Breast epithelium (tissue), 4 donors: ENCODE measurements at regions not wholly inside any gene's neighbourhood (a gene's known extent, or its start where the extent isn't known, plus 50 kb on each side); places are given as distances from the start of the nearest gene placed in this dataset.

ENCODE experiments used
- DNase-seq, 2 donors: peaks; one replicate each; pipeline ENCODE4 v3.0.0-alpha.2; 2019; ENCODE audit warnings: low spot score in 2 of 2
- H3K27ac ChIP-seq, 2 donors: fragments of 200-600 bp; sonication (generic) in 1 of 2; one replicate each; pipeline ENCODE4 v1.5.1; 2016 to 2019; ENCODE audit warnings: mild to moderate bottlenecking in 1 of 2
- H3K27me3 ChIP-seq, 2 donors: fragments of 200-600 bp; sonication (generic) in 1 of 2; one replicate each; pipeline versions ENCODE4 v1.5.1 to v1.6.0; 2017 to 2019; ENCODE audit warnings: control low read depth in 1 of 2, mild to moderate bottlenecking in 1 of 2
- H3K36me3 ChIP-seq: fragments of 200-600 bp; one replicate; pipeline ENCODE4 v1.5.1; 2019
- H3K4me1 ChIP-seq, 2 donors: fragments of 200-600 bp; sonication (generic); one replicate each; pipeline ENCODE4 v1.5.1; 2016 to 2019; ENCODE audit warnings: control low read depth in 1 of 2
- H3K4me3 ChIP-seq, 3 donors: fragments of 200-600 bp; sonication (generic); 1 replicate in 2 of 3; 2 replicates in 1 of 3; pipeline ENCODE4 v1.5.1; 2016 to 2019; ENCODE audit warnings: mild to moderate bottlenecking in 3 of 3, moderate library complexity in 2 of 3
- H3K9me3 ChIP-seq, 2 donors: fragments of 200-600 bp; sonication (generic) in 1 of 2; one replicate each; pipeline ENCODE4 v1.5.1; 2016 to 2019; ENCODE audit warnings: control low read depth in 1 of 2
- POLR2A ChIP-seq: fragments of 450-650 bp; IDR thresholded peaks from one replicate; pipeline ENCODE4 v1.6.1; 2016; ENCODE audit warnings: antibody characterized with exemption, mild to moderate bottlenecking, moderate library complexity
- POLR2AphosphoS5 ChIP-seq, 3 donors: sonication (generic); formaldehyde crosslinking; IDR thresholded peaks; one replicate each; pipeline ENCODE4 v1.6.1; 2017; ENCODE audit warnings: antibody characterized with exemption in 3 of 3
- intact Hi-C: fragments of 100-400 bp; cut with DNase I; formaldehyde crosslinking; loops from one replicate; pipeline ENCODE4 v1.15.1; 2023; ENCODE audit warnings: low total_unique reads
- TF ChIP-seq, protein P1 (sequence below), 3 donors: fragments of 450-650 bp; IDR thresholded peaks; one replicate each; pipeline ENCODE4 v1.5.1; 2016 to 2017; ENCODE audit warnings: antibody characterized with exemption in 3 of 3, mild to moderate bottlenecking in 3 of 3, moderate library complexity in 3 of 3

DNA sequence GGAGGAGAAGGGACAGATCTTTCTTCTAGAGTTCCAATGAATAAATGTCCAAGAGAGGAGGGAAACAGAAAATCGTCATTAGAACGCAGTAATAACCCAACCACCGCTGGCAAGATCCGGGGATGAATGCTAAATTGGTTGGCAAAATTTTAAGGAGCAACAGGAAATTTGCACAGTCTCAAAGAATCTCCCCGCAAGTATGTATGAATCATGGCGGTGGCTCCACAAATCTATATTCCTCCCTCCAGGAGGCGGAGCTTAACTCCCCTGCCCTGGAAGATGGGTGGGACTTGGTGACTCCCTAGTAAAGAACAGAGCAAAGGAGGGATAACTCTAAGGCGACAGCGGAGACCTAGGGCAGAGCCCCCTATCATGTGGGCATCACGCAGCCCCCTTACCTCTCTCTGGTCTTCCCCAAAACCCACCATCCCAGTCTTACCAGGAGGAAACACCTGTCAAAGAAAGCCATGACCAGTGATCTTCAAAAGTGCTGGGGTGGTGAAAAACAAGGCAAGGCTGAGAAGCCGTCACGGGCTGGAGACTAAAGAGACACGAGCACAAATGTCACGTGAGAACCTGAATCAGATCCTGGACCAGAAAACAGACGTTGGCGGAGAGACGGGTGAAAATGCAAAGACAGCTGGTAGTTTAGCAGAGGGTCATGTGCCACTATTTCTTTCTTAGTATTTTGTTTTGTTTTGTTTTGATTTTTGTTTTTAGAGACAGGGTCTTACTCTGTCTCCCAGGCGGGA, 125.8 kb downstream of the NCOR2 start:
- no peak for DNase-seq
- Histone ChIP-seq H3K27ac (peak overlapping the region; percentile 45 to 73), H3K4me1 (no peaks in the 10 kb centered on the region), H3K27me3 (no peaks in the 10 kb centered on the region), H3K9me3 (no peaks in the 10 kb centered on the region), H3K4me3 (no peak overlapping the region), H3K36me3 (no peaks in the 10 kb centered on the region)
- intact Hi-C loops, result no loop called here
- TF ChIP-seq, protein P1, sequence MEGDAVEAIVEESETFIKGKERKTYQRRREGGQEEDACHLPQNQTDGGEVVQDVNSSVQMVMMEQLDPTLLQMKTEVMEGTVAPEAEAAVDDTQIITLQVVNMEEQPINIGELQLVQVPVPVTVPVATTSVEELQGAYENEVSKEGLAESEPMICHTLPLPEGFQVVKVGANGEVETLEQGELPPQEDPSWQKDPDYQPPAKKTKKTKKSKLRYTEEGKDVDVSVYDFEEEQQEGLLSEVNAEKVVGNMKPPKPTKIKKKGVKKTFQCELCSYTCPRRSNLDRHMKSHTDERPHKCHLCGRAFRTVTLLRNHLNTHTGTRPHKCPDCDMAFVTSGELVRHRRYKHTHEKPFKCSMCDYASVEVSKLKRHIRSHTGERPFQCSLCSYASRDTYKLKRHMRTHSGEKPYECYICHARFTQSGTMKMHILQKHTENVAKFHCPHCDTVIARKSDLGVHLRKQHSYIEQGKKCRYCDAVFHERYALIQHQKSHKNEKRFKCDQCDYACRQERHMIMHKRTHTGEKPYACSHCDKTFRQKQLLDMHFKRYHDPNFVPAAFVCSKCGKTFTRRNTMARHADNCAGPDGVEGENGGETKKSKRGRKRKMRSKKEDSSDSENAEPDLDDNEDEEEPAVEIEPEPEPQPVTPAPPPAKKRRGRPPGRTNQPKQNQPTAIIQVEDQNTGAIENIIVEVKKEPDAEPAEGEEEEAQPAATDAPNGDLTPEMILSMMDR (IDR thresholded peaks at IDR 0.05), result no peak
- TF ChIP-seq POLR2A, result no peak
- TF ChIP-seq POLR2AphosphoS5 (IDR thresholded peaks at IDR 0.05), result no peak

DNA sequence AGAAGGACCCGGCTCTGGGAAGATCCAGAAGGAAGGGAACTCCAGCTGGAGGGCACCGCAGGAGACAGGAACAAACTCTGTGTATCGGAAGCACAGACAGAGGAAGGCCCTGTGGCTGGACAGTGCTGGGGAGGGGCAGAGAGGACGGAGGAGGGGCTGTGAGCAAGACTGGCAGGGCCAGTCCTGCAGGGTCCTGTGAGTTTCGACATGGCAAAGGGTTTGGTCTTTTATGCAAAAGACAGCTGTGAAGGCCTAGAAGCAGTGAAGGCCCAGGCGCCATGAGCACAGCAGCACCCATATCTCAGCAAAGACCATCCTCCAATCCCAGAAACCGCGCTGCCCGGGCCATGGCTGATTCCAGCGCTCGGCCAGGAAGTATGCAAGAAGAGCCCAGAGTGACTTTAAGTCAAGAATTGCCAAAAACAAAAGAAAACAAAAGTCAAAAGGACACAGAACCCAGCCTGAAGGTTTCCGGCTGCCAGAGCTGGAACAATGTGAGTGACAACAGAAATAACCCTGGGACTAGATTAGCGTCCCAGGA, 126.5 kb downstream of the NCOR2 start:
- peak overlapping the region; percentile 45 to 73 for H3K27ac ChIP-seq
- H3K27me3 ChIP-seq, result no peaks in the 10 kb centered on the region
- no peak for DNase-seq
- H3K36me3 ChIP-seq, result no peaks in the 10 kb centered on the region
- H3K9me3 ChIP-seq, result no peaks in the 10 kb centered on the region
- no peak overlapping the region for H3K4me3 ChIP-seq
- no peaks in the 10 kb centered on the region for H3K4me1 ChIP-seq
- no peak for TF ChIP-seq POLR2A
- TF ChIP-seq, protein P1 (IDR thresholded peaks at IDR 0.05), result no peak
- no peak for TF ChIP-seq POLR2AphosphoS5 (IDR thresholded peaks at IDR 0.05)
- intact Hi-C loops, result no loop called here

DNA sequence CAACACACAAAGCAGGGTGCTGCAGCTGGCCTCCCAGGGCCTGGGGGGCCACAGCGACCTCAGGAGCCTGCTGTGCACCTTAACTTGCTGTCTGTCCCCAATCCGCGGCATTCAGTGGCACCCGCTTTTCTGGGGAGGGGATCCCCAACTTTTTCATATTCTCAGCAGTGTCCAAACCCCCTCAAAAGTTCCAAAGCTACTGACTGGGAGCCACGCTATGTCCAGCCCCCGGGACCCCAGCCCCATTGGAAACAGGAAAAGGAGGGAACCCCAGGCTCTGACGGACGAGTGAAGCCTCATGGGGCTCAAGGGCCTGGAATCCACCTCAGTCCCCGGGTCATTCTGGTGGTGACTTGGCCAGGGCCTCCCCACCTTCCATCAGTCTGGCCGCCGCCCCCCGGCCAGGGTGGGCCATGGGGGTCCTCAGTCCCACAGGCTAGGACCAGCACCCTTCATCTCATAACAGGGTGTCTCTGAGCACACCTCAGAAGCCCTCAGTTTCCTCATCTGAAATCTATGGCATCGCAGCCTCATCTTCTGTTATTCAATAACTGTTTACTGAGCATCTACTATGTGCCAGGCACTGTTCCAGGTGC, 127.3 kb downstream of the NCOR2 start:
- Histone ChIP-seq H3K27me3 (no peaks in the 10 kb centered on the region), H3K4me3 (no peak overlapping the region), H3K9me3 (no peaks in the 10 kb centered on the region), H3K4me1 (peaks cover 0 to 4% of the 10 kb centered on the region in 2 donors), H3K27ac (peak overlapping the region; percentile 45 to 73), H3K36me3 (no peaks in the 10 kb centered on the region)
- no peak for DNase-seq
- intact Hi-C loops, result no loop called here
- TF ChIP-seq POLR2AphosphoS5 (IDR thresholded peaks at IDR 0.05) (no peak), POLR2A (no peak)
- TF ChIP-seq, protein P1 (IDR thresholded peaks at IDR 0.05), result no peak

DNA sequence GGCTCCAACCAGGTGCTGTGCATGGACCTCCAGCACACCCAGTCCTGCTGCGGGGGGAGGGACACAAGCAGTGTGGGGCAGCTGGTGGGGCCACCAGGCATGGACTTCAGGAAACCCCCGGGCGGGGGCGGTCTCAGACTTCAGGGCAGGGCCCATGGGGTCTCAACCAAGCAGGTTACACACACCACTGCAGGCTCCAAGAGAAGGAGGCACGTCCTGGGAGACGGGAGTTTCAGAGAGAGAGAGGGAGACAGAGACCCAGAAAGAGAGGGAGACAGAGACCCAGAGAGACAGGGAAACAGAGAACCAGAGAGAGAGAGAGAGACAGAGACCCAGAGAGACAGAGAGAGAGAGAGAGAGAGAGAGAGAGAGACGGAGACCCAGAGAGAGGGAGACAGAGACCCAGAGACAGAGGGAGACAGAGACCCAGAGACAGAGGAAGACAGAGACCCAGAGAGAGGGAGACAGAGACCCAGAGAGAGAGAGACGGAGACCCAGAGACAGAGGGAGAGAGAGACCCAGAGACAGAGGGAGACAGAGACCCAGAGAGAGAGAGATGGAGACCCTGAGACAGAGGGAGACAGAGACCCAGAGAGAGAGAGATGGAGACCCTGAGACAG, 128.9 kb downstream of the NCOR2 start:
- Histone ChIP-seq H3K27ac (peak overlapping the region; percentile 61 to 73), H3K4me1 (peaks cover 0 to 6% of the 10 kb centered on the region in 2 donors), H3K36me3 (no peaks in the 10 kb centered on the region), H3K27me3 (no peaks in the 10 kb centered on the region), H3K4me3 (no peak overlapping the region), H3K9me3 (no peaks in the 10 kb centered on the region)
- no peak for DNase-seq
- intact Hi-C loops, result no loop called here
- TF ChIP-seq, protein P1 (IDR thresholded peaks at IDR 0.05), result no peak
- no peak for TF ChIP-seq POLR2AphosphoS5 (IDR thresholded peaks at IDR 0.05)
- TF ChIP-seq POLR2A, result no peak
